ENCODE measurements at regions not wholly inside any gene's neighbourhood (a gene's known extent, or its start where the extent isn't known, plus 50 kb on each side); places are given as distances from the start of the nearest gene placed in this dataset.

GRCh38 chr15:61659566-61660190 is 400.6 kb downstream of the VPS13C start:
- no peaks in the 10 kb centered on the region for H3K79me2 ChIP-seq (replicated peaks; ENCODE audit: insufficient read depth, low read length)
- H4K20me1 ChIP-seq (ENCODE audit: insufficient read depth) = no peaks in the 10 kb centered on the region
- no peaks in the 10 kb centered on the region for H3K9me2 ChIP-seq (ENCODE audit: insufficient read depth, low read length)
- H3K4me3 ChIP-seq (ENCODE audit: low read length) = no peak overlapping the region
- H3K36me3 ChIP-seq (ENCODE audit: insufficient read depth, low read length) = no peaks in the 10 kb centered on the region
- no peak overlapping the region for H2AFZ ChIP-seq (ENCODE audit: low read depth, low read length)
- no peaks in the 10 kb centered on the region for H3K27me3 ChIP-seq (ENCODE audit: insufficient read depth, low read depth, low read length)
- H3K4me2 ChIP-seq (ENCODE audit: low read length) = no peak overlapping the region
- TF ChIP-seq EZH2 (IDR thresholded peaks at IDR 0.05; ENCODE audit: borderline replicate concordance, insufficient read depth, low read length, poor library complexity, severe bottlenecking) (no peak), POLR2AphosphoS5 (IDR thresholded peaks at IDR 0.05) (no peak), MXI1 (conservative IDR thresholded peaks at IDR 0.05; ENCODE audit: poor library complexity, severe bottlenecking) (no peak), TAF1 (IDR thresholded peaks at IDR 0.05; ENCODE audit: low read depth) (no peak), CTCF (IDR thresholded peaks at IDR 0.05; ENCODE audit: poor library complexity, severe bottlenecking) (no peak), RAD21 (conservative IDR thresholded peaks at IDR 0.05) (no peak), EP300 (conservative IDR thresholded peaks at IDR 0.05; ENCODE audit: poor library complexity, severe bottlenecking) (no peak), SMC3 (conservative IDR thresholded peaks at IDR 0.05; ENCODE audit: poor library complexity) (no peak)
- TF ChIP-seq, protein P1, sequence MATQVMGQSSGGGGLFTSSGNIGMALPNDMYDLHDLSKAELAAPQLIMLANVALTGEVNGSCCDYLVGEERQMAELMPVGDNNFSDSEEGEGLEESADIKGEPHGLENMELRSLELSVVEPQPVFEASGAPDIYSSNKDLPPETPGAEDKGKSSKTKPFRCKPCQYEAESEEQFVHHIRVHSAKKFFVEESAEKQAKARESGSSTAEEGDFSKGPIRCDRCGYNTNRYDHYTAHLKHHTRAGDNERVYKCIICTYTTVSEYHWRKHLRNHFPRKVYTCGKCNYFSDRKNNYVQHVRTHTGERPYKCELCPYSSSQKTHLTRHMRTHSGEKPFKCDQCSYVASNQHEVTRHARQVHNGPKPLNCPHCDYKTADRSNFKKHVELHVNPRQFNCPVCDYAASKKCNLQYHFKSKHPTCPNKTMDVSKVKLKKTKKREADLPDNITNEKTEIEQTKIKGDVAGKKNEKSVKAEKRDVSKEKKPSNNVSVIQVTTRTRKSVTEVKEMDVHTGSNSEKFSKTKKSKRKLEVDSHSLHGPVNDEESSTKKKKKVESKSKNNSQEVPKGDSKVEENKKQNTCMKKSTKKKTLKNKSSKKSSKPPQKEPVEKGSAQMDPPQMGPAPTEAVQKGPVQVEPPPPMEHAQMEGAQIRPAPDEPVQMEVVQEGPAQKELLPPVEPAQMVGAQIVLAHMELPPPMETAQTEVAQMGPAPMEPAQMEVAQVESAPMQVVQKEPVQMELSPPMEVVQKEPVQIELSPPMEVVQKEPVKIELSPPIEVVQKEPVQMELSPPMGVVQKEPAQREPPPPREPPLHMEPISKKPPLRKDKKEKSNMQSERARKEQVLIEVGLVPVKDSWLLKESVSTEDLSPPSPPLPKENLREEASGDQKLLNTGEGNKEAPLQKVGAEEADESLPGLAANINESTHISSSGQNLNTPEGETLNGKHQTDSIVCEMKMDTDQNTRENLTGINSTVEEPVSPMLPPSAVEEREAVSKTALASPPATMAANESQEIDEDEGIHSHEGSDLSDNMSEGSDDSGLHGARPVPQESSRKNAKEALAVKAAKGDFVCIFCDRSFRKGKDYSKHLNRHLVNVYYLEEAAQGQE (IDR thresholded peaks at IDR 0.05; ENCODE audit: borderline replicate concordance) = no peak
- no peak overlapping the region for H3K9ac ChIP-seq (ENCODE audit: low read length)
- H3F3A ChIP-seq (ENCODE audit: insufficient read depth, low read length, poor library complexity, severe bottlenecking) = no peaks in the 10 kb centered on the region
- no peaks in the 10 kb centered on the region for H3K9me3 ChIP-seq (ENCODE audit: low read length)
- no peak overlapping the region for H3K27ac ChIP-seq (ENCODE audit: low read length)

GRCh38 chr15:61657461-61657860 is 402.8 kb downstream of the VPS13C start:
- H3K27me3 ChIP-seq (ENCODE audit: insufficient read depth, low read depth, low read length) = no peaks in the 10 kb centered on the region
- no peak overlapping the region for H3K9ac ChIP-seq (ENCODE audit: low read length)
- no peak overlapping the region for H3K27ac ChIP-seq (ENCODE audit: low read length)

More at GRCh38 chr15:61657461-61657860, 402.8 kb downstream of the VPS13C start:
- Histone ChIP-seq H4K20me1 (ENCODE audit: insufficient read depth) (no peaks in the 10 kb centered on the region), H3K9me2 (ENCODE audit: insufficient read depth, low read length) (no peaks in the 10 kb centered on the region), H3K9me3 (ENCODE audit: low read length) (no peaks in the 10 kb centered on the region), H3K4me3 (ENCODE audit: low read length) (no peak overlapping the region), H3F3A (ENCODE audit: insufficient read depth, low read length, poor library complexity, severe bottlenecking) (no peaks in the 10 kb centered on the region), H3K4me2 (ENCODE audit: low read length) (no peak overlapping the region), H3K79me2 (replicated peaks; ENCODE audit: insufficient read depth, low read length) (no peaks in the 10 kb centered on the region), H2AFZ (ENCODE audit: low read depth, low read length) (no peak overlapping the region), H3K36me3 (ENCODE audit: insufficient read depth, low read length) (no peaks in the 10 kb centered on the region)
- TF ChIP-seq, protein P1 (IDR thresholded peaks at IDR 0.05; ENCODE audit: borderline replicate concordance) = no peak
- TF ChIP-seq TAF1 (IDR thresholded peaks at IDR 0.05; ENCODE audit: low read depth) (no peak), EP300 (conservative IDR thresholded peaks at IDR 0.05; ENCODE audit: poor library complexity, severe bottlenecking) (no peak), RAD21 (conservative IDR thresholded peaks at IDR 0.05) (no peak), MXI1 (conservative IDR thresholded peaks at IDR 0.05; ENCODE audit: poor library complexity, severe bottlenecking) (no peak), POLR2AphosphoS5 (IDR thresholded peaks at IDR 0.05) (no peak), SMC3 (conservative IDR thresholded peaks at IDR 0.05; ENCODE audit: poor library complexity) (no peak), EZH2 (IDR thresholded peaks at IDR 0.05; ENCODE audit: borderline replicate concordance, insufficient read depth, low read length, poor library complexity, severe bottlenecking) (no peak)

Measured in neural cell (in vitro differentiated cells).